AG09309 (cell line): ENCODE measurements at regions not wholly inside any gene's neighbourhood (a gene's known extent, or its start where the extent isn't known, plus 50 kb on each side); places are given as distances from the start of the nearest gene placed in this dataset.
A peak's percentile ranks its signal among the peaks of the same experiment; 100 is the strongest.

Experiments
- DNase-seq: peaks from one replicate; pipeline ENCODE4 v3.0.0-alpha.2; 2010; ENCODE audit warnings: low read depth
- H3K4me3 ChIP-seq: 2 replicates; pipeline ENCODE4 v1.5.1; 2011; ENCODE audit warnings: mild to moderate bottlenecking, low read depth, low read length, moderate library complexity; ENCODE audit not compliant: control insufficient read depth
- TF ChIP-seq, protein P1 (sequence below): IDR thresholded peaks from 2 replicates; pipeline ENCODE4 v1.5.1; 2011; ENCODE audit warnings: mild to moderate bottlenecking, low read depth, low read length, inconsistent platforms; ENCODE audit not compliant: insufficient read depth, control insufficient read depth; ENCODE audit errors: missing control alignments

DNA sequence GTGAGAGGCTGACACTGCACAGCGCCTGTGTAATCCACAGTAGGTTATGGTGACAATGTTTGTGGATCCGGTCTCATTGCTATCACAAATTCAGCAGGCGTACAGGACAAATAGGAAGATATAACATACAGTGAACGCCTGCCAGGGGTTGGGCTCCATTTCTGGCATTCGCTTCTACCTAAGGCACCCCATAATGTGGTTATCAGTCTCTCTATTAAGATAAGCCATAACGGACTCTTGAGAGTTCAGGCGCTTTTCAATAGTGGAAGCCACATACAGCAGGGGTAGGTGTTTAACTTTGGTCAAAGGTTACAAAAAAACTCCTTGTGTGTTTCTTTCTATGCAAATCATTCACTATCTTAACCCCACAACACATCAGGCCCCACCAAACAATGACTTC lies 72.8 kb downstream of the SIPA1L2 start:
- TF ChIP-seq, protein P1, sequence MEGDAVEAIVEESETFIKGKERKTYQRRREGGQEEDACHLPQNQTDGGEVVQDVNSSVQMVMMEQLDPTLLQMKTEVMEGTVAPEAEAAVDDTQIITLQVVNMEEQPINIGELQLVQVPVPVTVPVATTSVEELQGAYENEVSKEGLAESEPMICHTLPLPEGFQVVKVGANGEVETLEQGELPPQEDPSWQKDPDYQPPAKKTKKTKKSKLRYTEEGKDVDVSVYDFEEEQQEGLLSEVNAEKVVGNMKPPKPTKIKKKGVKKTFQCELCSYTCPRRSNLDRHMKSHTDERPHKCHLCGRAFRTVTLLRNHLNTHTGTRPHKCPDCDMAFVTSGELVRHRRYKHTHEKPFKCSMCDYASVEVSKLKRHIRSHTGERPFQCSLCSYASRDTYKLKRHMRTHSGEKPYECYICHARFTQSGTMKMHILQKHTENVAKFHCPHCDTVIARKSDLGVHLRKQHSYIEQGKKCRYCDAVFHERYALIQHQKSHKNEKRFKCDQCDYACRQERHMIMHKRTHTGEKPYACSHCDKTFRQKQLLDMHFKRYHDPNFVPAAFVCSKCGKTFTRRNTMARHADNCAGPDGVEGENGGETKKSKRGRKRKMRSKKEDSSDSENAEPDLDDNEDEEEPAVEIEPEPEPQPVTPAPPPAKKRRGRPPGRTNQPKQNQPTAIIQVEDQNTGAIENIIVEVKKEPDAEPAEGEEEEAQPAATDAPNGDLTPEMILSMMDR: no peak
- no peak for DNase-seq
- no peak overlapping the region for H3K4me3 ChIP-seq

- DNase-seq: no peak
- no peak overlapping the region for H3K4me3 ChIP-seq
- TF ChIP-seq, protein P1: no peak
Observed at GRCh38 chr1:232556351-232556750, 73.6 kb downstream of the SIPA1L2 start.

DNA sequence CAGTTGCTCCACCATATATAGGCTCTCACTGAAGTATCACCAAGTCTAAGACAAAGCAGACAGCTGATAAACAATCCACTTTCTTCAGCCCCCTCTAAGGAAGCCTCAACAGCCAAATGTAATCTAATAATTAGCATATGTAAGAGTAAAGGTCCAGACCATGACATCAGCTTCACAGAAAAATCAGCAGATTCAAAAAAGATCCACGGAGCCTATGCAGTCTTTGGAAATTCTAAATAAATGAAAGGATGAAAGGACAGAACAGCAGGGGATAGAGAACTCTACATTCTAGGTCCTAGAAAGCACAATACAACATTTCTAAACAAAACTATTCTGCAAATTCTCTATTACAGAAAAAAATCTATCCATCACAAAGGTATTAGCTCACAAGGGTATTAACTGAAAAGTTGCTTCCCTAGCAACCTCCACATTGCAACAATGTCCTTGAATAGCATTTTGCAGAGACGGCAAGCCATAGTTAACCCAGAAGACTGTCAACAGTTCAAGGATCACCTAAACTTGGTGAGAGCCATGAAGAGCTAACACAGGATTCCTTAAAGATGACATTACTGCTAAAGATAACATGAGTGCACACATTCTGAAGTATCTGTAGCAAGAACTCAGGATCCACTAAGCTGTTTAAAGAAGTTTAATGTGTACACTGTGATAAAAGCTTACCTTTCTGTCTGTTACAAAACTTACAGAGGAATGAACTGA lies 74.3 kb downstream of the SIPA1L2 start:
- no peak overlapping the region for H3K4me3 ChIP-seq
- TF ChIP-seq, protein P1: no peak
- DNase-seq: no peak

DNA sequence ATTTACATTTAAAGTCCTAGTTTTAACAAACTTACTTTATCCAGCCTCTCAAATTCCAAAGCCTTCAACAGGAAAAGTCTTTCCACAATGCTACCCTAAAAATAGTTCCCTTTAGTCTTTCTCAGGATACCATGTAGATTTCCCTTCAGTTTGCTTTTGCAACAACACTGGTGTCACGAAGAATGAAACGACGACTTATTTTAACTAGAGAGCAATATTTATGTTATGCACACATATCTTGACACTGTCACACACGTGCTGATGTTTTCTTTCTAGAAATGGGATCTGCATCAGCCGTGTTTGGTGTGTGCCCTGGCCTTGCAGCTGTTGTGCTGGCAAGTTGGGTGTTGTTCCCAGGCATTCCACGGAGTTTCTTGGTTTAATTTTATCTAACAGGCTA lies 75.5 kb downstream of the SIPA1L2 start:
- TF ChIP-seq, protein P1: no peak

DNA sequence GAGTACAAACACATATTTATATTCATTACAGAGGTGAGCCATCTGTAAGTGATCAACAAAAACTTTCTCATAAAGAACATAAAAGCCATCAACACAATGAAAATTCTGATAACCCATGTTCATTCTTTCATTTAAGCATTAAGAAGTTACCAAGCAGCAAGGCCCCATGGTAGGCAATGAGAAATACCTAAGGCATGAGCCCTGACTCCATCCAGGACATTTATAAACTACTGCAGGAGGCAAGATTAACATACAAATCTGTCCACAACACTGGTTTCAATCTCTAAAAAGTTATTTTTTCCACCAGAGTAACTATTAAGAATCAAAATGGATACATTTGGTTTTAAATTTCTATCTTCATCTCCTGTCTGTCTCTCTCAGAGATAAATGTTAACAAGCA lies 76.1 kb downstream of the SIPA1L2 start:
- TF ChIP-seq, protein P1: no peak
- peak; percentile 32 for DNase-seq
- no peak overlapping the region for H3K4me3 ChIP-seq

More for the DNA sequence above, 75.5 kb downstream of the SIPA1L2 start:
- H3K4me3 ChIP-seq: no peak overlapping the region
- DNase-seq: no peak

- no peak for DNase-seq
- no peak overlapping the region for H3K4me3 ChIP-seq
Observed at GRCh38 chr1:232553050-232553754, 76.7 kb downstream of the SIPA1L2 start.

More at GRCh38 chr1:232553050-232553754, 76.7 kb downstream of the SIPA1L2 start:
- TF ChIP-seq, protein P1: no peak
